GM18868 (cell line): ENCODE measurements at regions not wholly inside any gene's neighbourhood (a gene's known extent, or its start where the extent isn't known, plus 50 kb on each side); places are given as distances from the start of the nearest gene placed in this dataset.

Experiments used
- ATAC-seq: cut with Tn5 transposase; IDR thresholded peaks from one replicate; pipeline ENCODE4 v1.9.1; 2021; ENCODE audit warnings: mild to moderate bottlenecking, moderate library complexity; ENCODE audit not compliant: unreplicated experiment

- no peak for ATAC-seq
Measured at GRCh38 chr11:70906101-70906500, 346.3 kb downstream of the SHANK2 start.

- no peak for ATAC-seq
Measured at GRCh38 chr11:70908223-70908622, 344.2 kb downstream of the SHANK2 start.

GRCh38 chr11:70910835-70911234 lies 341.5 kb downstream of the SHANK2 start:
- no peak for ATAC-seq

- no peak for ATAC-seq
Measured at GRCh38 chr11:70912226-70912840, 340.0 kb downstream of the SHANK2 start.

GRCh38 chr11:70913715-70914231 lies 338.6 kb downstream of the SHANK2 start:
- no peak for ATAC-seq

- ATAC-seq: no peak
Measured at GRCh38 chr11:70914496-70914895, 337.9 kb downstream of the SHANK2 start.

GRCh38 chr11:70915158-70915985 lies 337.0 kb downstream of the SHANK2 start:
- ATAC-seq: no peak

GRCh38 chr11:70916351-70916750 lies 336.0 kb downstream of the SHANK2 start:
- no peak for ATAC-seq

GRCh38 chr11:70918242-70918641 lies 334.1 kb downstream of the SHANK2 start:
- ATAC-seq: no peak

GRCh38 chr11:70921804-70922203 lies 330.6 kb downstream of the SHANK2 start:
- no peak for ATAC-seq

GRCh38 chr11:70924108-70924507 lies 328.3 kb downstream of the SHANK2 start:
- no peak for ATAC-seq

- no peak for ATAC-seq
Measured at GRCh38 chr11:70925238-70925637, 327.1 kb downstream of the SHANK2 start.

GRCh38 chr11:70926543-70927201 lies 325.7 kb downstream of the SHANK2 start:
- ATAC-seq: no peak

GRCh38 chr11:70928854-70929598 lies 323.4 kb downstream of the SHANK2 start:
- ATAC-seq: no peak

- ATAC-seq: no peak
Measured at GRCh38 chr11:70930215-70930614, 322.2 kb downstream of the SHANK2 start.

GRCh38 chr11:70931430-70931829 lies 320.9 kb downstream of the SHANK2 start:
- ATAC-seq: no peak

- ATAC-seq: no peak
Measured at GRCh38 chr11:70933981-70934583, 318.3 kb downstream of the SHANK2 start.

GRCh38 chr11:70935006-70935768 lies 317.2 kb downstream of the SHANK2 start:
- no peak for ATAC-seq

- no peak for ATAC-seq
Measured at GRCh38 chr11:70942593-70942992, 309.8 kb downstream of the SHANK2 start.

- no peak for ATAC-seq
Measured at GRCh38 chr11:70944141-70944540, 308.2 kb downstream of the SHANK2 start.
